NCI-H82 treated with DMSO at 0.1 percent for 48 hours (cell line): ENCODE measurements at regions not wholly inside any gene's neighbourhood (a gene's known extent, or its start where the extent isn't known, plus 50 kb on each side); places are given as distances from the start of the nearest gene placed in this dataset.

Source experiments
- DNase-seq: peaks from one replicate; lab custom pipeline; 2025; ENCODE audit not compliant: unreplicated experiment; lab: John Stamatoyannopoulos, UW

DNA sequence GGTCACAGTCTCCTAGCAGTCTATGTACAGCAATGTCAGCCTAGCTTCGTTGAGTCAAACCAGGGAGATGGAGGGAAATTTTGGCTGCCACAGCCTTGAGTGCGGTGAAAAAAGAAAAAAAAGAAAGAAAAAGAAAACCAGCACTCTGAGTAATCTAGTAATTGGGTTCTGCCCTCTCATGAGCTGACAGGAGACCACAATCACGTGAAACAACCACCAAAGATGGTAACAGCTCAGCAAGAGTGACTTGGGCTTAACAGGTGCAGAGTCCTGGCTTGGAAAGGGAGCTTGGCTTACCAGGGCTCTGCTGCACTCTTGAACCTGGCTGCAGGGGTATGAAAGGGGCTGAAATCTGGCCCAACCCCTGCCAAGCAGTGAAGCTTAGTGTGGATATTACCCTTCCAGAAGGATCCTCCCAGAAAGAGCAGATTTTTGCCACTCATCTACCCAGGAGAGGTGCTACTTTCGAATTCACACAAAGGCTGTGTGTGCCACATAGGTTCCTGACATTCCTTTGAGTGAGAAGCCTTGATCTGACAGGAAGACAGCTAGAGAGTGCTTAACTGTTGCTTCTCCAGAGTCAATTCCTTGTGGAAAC is 350.3 kb downstream of the PTTG2 start:
- no peak for DNase-seq

DNA sequence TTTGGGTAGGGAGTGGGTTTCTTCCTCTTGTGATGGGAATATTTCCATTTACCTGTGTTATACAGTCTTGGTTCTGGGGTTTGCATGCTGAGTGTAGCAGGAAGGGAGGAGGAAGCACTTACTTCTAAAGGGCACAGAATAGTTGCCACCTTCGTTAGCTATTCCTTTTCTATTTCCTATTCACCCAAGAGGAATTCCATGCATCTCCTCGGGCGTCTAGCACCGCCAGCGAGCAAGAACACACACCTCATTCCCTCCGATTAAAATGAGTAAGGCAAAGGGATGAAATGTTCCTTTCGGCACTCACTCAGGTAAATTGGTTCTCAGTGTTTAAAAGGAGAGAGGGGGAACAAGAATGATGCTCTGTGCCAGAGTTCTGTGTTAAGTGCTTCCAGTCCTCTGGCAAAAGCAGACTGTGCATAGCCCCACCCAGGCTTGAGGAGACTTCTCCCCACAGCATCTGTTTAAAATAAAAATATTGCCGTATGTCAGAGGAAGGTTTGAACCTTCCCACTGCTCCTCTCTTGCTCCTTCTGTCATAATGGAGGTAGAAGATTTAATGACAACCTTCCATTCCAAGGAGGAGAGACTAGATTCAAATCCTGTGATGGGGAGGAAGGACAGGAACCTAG is 351.4 kb downstream of the PTTG2 start:
- no peak for DNase-seq

DNA sequence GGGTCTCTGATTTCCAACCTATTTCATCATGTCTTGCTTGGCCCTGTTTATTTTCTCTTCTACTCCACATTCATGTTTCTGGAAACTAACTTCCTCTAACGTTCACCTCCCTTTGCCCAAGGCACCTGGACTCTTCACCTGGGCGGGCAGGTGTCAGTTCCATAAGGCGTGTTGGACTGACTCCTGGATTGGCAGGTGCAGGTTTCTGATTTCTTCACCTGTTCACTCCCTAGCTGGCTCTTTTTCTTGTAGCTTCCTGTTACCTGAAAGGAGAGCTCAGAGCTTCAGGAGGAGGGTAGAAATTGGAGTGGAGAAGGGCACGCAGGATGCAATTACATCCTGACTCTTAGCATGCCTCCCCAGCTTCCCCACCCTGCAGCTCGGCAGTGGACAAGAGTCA is 350.8 kb upstream of the KLF3 start:
- no peak for DNase-seq

DNA sequence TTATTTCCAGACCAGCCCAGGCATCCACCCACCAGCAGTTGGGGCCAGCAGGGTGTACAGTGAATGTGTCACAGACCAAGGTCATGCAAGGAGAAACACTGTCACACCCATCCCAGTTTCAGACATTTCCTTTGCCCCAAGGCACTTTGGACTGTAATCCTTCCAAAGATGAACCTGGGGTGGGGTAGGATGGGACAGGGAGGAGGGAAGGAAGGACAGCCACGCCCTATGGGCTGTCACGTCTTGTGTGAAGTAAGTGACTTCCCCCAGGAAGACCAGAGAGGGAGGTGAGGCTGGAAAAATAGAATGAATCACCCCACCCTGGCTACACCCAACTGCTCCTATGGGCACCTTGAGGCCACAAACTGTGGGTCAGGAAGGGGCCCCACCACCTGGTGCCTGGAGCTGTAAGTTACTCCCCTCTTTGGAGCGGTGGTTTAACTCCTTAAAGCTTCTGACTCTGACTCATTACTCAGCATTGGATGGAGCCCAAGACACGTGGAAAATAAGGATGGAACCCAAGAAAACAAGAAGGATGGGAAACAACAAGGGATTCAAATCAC is 349.9 kb upstream of the KLF3 start:
- DNase-seq, result no peak

DNA sequence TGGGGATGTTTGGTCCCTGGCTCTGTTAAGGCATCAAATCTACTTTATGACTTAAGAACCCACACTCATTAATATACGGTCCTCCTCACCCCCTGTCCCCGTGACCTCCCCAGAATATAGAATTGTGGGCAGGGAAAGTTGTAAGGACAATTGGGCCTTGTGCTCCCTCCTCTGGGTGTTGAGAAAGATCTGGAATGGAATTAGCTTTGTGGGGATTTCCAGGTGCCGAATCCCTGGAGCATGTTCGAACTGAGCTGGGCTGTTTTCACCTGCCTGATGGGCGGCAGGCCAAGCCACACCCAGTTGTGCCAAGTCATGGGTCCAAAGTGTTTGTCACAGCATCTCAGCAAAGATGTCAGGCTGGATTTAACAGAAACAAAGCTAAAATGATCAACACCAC is 349.3 kb upstream of the KLF3 start:
- no peak for DNase-seq

- no peak for DNase-seq
Measured at GRCh38 chr4:38315286-38315685, 348.7 kb upstream of the KLF3 start.

GRCh38 chr4:38316045-38316444 is 348.0 kb upstream of the KLF3 start:
- DNase-seq, result no peak

GRCh38 chr4:38317041-38317674 is 346.8 kb upstream of the KLF3 start:
- DNase-seq, result no peak

DNA sequence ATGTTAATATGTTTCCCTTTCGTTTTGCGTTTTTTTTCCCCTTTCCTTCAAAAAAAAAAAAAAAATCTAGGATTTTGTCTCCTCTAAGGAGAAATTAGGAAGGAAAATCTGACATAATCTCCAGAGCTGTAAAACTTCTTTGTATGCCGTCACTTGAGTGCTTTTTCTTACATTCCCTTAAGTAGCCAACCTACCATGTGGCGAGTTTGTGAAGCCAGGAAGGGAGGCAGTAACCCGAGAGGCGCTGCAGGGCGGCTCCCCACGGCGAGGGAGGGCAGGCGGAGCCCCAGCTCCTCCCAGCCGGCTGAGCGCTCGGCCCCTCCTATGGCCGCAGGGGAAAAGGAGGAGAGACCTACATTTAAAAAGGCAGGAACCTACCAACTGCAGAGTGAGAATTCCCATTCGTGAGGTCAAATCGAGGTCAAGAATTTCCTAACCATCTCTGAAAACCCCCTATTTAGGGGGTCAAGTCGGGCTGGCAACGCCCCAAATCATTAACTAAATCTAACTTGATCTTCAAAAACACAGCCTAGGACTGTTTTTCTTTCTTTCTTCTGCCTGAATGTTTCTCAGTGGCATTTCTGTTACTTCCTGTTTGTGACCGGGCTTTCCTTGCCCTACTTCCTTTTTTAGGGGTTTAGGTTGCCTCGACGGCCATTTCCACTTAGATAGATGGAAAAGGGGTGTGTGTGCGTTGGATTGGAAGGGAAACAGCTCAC is 345.1 kb upstream of the KLF3 start:
- no peak for DNase-seq

- DNase-seq, result peak; percentile 2
Measured at GRCh38 chr4:38319456-38320342, 344.3 kb upstream of the KLF3 start.

GRCh38 chr4:38320343-38320695 is 343.7 kb upstream of the KLF3 start:
- no peak for DNase-seq

DNA sequence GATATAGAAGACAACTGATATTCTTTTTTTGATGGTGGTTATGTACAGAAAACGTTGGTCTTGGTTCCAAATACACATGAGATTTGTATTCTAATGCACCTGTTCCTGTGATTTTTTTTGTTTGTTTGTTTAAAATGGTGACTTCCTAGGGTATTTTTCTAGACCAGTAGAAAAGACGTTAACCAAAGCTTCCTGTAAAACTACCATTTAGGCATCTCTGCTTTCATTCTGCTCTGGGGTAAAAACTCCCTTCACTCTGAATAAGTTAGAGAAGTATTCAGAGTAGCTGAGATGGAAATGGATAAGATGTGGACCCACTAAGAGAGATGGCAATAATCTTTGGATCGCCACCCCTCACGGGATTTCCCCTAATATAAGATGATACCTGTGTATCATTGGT is 343.2 kb upstream of the KLF3 start:
- DNase-seq, result no peak

DNA sequence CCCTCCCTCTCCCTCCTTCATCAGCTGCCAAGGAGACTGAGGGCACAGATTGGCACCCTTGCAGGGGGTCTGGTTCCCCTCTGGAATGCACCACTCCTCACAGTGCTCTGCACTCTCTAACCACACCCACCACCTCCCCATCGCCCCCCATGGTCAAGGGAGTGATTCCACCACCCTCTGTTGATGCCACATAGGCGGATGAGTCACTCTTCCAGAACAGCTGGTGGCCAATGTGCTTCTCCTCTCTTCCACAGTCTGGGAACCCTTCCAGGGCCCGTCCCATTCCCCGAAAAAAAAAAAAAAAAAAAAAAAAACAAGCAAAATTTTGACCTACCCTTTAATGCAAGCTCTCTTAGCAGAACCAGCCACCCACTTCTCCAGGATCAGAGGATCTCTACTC is 341.3 kb upstream of the KLF3 start:
- no peak for DNase-seq

DNA sequence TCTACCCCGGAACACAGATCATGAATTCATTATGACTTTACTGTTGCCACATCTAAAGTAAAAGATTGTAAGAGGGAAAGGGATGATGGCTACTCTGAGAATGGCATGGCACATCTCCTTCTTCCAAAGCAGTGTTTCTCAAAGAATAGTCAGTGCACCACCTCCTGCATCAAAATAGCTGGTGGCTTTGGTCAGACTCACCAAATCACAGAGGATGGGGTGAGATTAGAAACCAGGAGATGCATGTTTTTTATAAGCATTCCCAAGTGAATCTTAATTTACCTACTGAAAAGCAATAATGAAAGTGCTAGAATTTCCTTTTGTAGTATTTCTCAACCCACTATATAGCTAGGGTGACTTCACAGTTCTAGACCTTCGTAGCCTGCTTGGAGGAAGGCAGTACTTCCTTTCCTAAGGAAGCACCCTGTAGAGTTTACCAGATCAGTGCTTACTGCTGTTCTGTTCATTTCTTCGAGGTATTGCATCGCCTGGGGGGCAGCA is 340.8 kb upstream of the KLF3 start:
- no peak for DNase-seq

DNA sequence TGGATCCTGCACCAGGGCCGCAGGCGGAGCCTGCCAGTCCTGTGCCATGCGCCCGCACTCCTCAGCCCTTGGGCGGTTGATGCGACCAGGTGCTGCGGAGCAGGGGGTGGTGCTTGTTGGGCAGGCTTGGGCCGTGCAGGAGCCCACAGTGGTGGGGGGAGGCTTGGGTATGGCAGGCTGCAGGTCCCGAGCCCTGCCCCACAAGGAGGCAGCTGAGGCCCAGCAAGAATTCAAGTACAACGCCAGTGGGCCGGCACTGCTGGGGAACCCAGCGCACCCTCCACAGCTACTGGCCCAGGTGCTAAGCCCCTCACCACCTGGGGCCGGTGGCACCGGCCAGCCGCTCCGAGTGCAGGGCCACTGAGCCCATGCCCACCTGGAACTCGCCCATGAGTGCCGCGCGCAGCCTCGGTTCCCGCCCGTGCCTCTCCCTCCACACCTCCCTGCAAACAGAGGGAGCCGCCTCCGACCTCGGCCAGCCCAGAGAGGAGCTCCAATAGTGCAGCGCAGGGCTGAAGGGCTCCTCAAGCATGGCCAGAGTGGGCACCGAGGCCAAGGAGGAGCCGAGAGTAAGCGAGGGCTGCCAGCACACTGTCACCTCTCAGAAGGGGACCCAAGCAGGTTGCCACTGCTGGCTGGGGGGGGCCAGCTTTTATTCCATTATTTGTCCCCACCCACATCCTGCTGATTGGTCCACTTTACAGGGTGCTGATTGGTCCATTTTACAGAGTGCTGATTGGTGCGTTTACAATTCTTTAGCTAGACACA is 339.0 kb upstream of the KLF3 start:
- DNase-seq, result no peak

DNA sequence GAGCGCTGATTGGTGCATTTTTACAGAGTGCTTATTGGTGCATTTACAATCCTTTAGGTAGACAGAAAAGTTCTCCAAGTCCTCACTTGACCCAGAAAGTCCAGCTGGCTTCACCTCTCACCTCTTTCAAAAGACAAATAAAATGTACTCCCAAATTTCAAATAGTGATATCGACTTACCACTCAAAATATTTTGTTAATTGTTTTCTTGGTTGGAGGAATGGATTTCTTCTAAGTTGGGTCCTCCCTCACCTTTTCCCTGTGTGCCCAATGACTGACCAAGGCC is 338.4 kb upstream of the KLF3 start:
- no peak for DNase-seq

- DNase-seq, result no peak
Measured at GRCh38 chr4:38326499-38326898, 337.5 kb upstream of the KLF3 start.

DNA sequence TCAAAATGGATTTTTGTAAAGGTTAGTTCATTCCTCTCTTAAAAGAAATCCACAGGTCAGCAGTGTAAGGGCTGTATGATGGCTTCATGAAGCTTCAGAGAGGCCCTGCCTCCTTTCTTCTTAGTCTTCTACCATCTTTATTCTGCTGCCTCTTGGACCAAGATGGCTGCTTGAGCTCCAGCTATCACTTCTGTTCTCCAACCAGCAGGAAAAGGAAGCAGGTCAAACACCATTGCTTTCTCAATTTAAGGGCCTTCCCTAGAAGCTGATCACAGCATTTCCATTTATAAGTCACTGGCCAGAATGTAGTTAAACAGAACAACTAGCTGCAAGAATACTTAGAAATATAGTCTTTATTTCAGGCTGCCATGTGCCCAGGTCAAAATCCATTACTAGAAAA is 336.8 kb upstream of the KLF3 start:
- DNase-seq, result no peak

DNA sequence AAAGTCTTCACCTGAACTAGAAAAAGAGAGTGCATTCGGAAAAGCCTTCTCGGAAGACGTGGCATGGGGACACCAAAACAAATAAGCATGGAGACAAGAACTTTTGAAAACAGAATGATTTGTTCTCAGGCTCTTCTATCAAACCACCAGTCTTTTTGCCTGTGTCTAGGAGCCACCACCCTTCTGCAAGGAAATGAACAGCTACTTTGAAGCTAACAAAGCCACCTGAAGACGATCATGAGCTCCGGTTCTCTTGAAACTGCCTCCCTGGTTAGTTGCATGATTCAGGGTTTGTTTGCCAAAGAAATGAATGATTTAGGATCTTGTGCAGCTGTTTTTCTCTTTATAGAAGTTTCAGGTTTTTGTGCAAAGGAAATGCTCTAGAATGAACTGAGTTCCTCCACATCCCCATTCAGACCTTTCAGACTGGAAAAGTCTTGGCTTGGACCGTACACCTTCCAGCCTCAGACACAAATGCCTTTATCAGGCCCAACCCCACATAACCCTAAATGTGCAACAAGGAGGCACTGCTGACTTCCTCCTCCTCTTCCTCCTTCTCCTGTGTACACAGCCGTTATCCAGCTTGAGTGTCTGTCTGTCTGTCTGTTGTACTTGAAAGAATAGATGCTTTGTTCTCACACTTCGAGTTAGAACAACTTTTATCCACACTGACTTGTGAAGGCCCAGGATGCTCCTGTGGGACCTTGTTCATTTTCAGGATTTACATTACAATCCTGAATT is 334.8 kb upstream of the KLF3 start:
- DNase-seq, result no peak

DNA sequence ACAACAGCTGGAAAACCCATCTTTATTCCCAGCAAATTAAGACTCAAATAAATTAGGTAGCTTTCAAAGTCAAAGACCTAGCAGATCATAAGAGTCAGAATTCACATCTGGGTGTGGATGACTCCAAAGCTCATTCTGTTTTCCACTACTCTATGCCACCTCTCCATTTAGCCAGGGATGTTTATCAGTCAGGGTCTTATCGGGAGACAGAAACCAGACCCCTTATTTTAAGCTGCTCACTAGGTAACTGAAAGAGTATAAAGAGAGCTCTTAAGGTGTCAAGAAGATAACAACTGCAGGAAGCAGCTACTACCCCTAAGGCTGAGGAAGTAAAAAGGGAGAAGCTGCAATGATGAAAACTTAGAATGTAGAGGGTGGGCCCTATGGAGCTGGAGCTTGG is 333.7 kb upstream of the KLF3 start:
- no peak for DNase-seq
